Endothelial cell of umbilical vein (primary cell): ENCODE measurements at regions not wholly inside any gene's neighbourhood (a gene's known extent, or its start where the extent isn't known, plus 50 kb on each side); places are given as distances from the start of the nearest gene placed in this dataset.

Source experiments
- BruUV-seq: library from RNA; stranded (reverse); fragments of 400-500 nt; replicated peaks from 2 replicates; lab custom pipeline; 2021; lab: Mats Ljungman, UMichigan
- CTCF ChIA-PET: fragments of 300-600, 350-600 bp; sonication (Branson Sonifier 250); formaldehyde crosslinking; loops from one replicate; lab custom pipeline; 2021; ENCODE audit warnings: antibody characterized with exemption, inconsistent platforms; lab: Charles Lee
- POLR2A ChIA-PET: fragments of 300-600, 350-600 bp; sonication (Branson Sonifier 250); formaldehyde crosslinking; loops from one replicate; lab custom pipeline; 2021; ENCODE audit warnings: antibody characterized with exemption, inconsistent platforms; lab: Charles Lee
- DNase-seq: peaks from one replicate; pipeline ENCODE4 v3.0.0-alpha.2; 2011; ENCODE audit warnings: low read depth, low spot score
- FAIRE-seq: peaks from 2 replicates; lab custom pipeline; 2011; peaks lifted over from hg19 to GRCh38; lab: Jason Lieb, UNC
- H2AFZ ChIP-seq: 2 replicates; pipeline ENCODE4 v1.6.0; 2012; ENCODE audit warnings: low read depth, low read length, control low read depth, inconsistent platforms
- H3K27ac ChIP-seq: 2 replicates; pipeline ENCODE4 v1.5.1; 2011; ENCODE audit warnings: low read depth, mild to moderate bottlenecking, control low read depth, low read length, moderate library complexity; ENCODE audit not compliant: insufficient read depth
- H3K27me3 ChIP-seq, 2 experiments: 2 replicates each; pipeline versions ENCODE4 v1.6.0 to v1.6.1; 2011; ENCODE audit warnings: low read length in 2 of 2, mixed read lengths in 1 of 2; ENCODE audit not compliant: control insufficient read depth in 2 of 2, insufficient read depth in 2 of 2
- H3K36me3 ChIP-seq, 2 experiments: 2 replicates in 1 of 2; 3 replicates in 1 of 2; pipeline ENCODE4 v1.5.1; 2011; ENCODE audit warnings: low read length in 2 of 2, mild to moderate bottlenecking in 1 of 2, moderate library complexity in 1 of 2; ENCODE audit not compliant: control insufficient read depth in 2 of 2, insufficient read depth in 2 of 2; ENCODE audit errors: extremely low read depth in 1 of 2
- H3K4me1 ChIP-seq: 3 replicates; pipeline ENCODE4 v1.5.1; 2011; ENCODE audit warnings: mild to moderate bottlenecking, low read length; ENCODE audit not compliant: control insufficient read depth, insufficient read depth; ENCODE audit errors: extremely low read depth
- H3K4me2 ChIP-seq: 2 replicates; pipeline ENCODE4 v1.6.1; 2011; ENCODE audit warnings: low read length, control low read depth, mixed read lengths; ENCODE audit not compliant: insufficient read depth
- H3K4me3 ChIP-seq, 3 experiments: fragments of 200-600 bp in 1 of 3; sonication (generic), shearing (Covaris generic) in 1 of 3; replicated peaks in 1 of 3; 2 replicates each; pipeline ENCODE4 v1.5.1; 2011 to 2016; ENCODE audit warnings: control low read depth in 3 of 3, low read length in 3 of 3, mild to moderate bottlenecking in 2 of 3, inconsistent platforms in 1 of 3, low read depth in 1 of 3, moderate library complexity in 1 of 3; ENCODE audit not compliant: insufficient read depth in 1 of 3
- H3K79me2 ChIP-seq: 2 replicates; pipeline ENCODE4 v1.6.0; 2012; ENCODE audit warnings: low read length, inconsistent platforms; ENCODE audit not compliant: control insufficient read depth, insufficient read depth
- H3K9ac ChIP-seq: replicated peaks from 2 replicates; pipeline ENCODE3; 2011; ENCODE audit warnings: low read length, control low read depth; ENCODE audit not compliant: insufficient read depth; ENCODE audit errors: extremely low read depth
- H3K9me1 ChIP-seq: replicated peaks from 3 replicates; pipeline ENCODE4 v1.6.0; 2011; ENCODE audit warnings: mild to moderate bottlenecking, low read length; ENCODE audit not compliant: control insufficient read depth, insufficient read depth; ENCODE audit errors: extremely low read depth
- H3K9me3 ChIP-seq: replicated peaks from 2 replicates; pipeline ENCODE4 v1.5.1; 2012; ENCODE audit warnings: low read length, inconsistent platforms; ENCODE audit not compliant: control insufficient read depth, insufficient read depth
- H4K20me1 ChIP-seq: replicated peaks from 2 replicates; pipeline ENCODE3; 2011; ENCODE audit warnings: mild to moderate bottlenecking, low read length; ENCODE audit not compliant: control insufficient read depth, insufficient read depth; ENCODE audit errors: extremely low read depth
- CTCF ChIP-seq, 2 donors: IDR thresholded peaks; 1 replicate in 1 of 2; 2 replicates in 1 of 2; pipeline ENCODE4 v1.5.1; 2011; ENCODE audit warnings: low read length in 2 of 2, mild to moderate bottlenecking in 2 of 2, moderate library complexity in 2 of 2, control low read depth in 1 of 2, inconsistent platforms in 1 of 2, low read depth in 1 of 2; ENCODE audit not compliant: insufficient read depth in 1 of 2; ENCODE audit errors: extremely low read depth in 1 of 2
- EZH2 ChIP-seq: IDR thresholded peaks from 2 replicates; pipeline ENCODE4 v1.6.1; 2012; ENCODE audit warnings: borderline replicate concordance, low read depth, mild to moderate bottlenecking, moderate library complexity, low read length, inconsistent platforms; ENCODE audit not compliant: severe bottlenecking
- FOS ChIP-seq: IDR thresholded peaks from 2 replicates; pipeline ENCODE4 v1.6.1; 2011; ENCODE audit warnings: mild to moderate bottlenecking, low read length, moderate library complexity, borderline replicate concordance; ENCODE audit not compliant: insufficient read depth
- GATA2 ChIP-seq: IDR thresholded peaks from 2 replicates; pipeline ENCODE4 v1.7.0; 2011; ENCODE audit warnings: low read depth, mild to moderate bottlenecking, moderate library complexity, mixed read lengths, low read length; ENCODE audit not compliant: insufficient read length, insufficient read depth
- JUN ChIP-seq: IDR thresholded peaks from 2 replicates; pipeline ENCODE4 v1.6.1; 2011; ENCODE audit warnings: borderline replicate concordance, low read depth; ENCODE audit not compliant: insufficient read length, insufficient read depth
- MAX ChIP-seq: IDR thresholded peaks from 2 replicates; pipeline ENCODE4 v1.6.1; 2011; ENCODE audit not compliant: insufficient read depth, insufficient read length
- MYC ChIP-seq: IDR thresholded peaks from one replicate; pipeline ENCODE4 v1.6.1; 2011; ENCODE audit warnings: mild to moderate bottlenecking, low read depth, low read length
- POLR2A ChIP-seq: IDR thresholded peaks from 2 replicates; pipeline ENCODE4 v1.6.1; 2012; ENCODE audit warnings: low read depth, mild to moderate bottlenecking, control low read depth, low read length
- POLR2AphosphoS5 ChIP-seq: IDR thresholded peaks from 2 replicates; pipeline ENCODE4 v1.6.1; 2012; ENCODE audit warnings: low read depth, mild to moderate bottlenecking, control low read depth, low read length, moderate library complexity; ENCODE audit not compliant: insufficient read depth
- dilution Hi-C: fragments of 300-500 bp; cut with MboI; formaldehyde crosslinking; loops from one replicate; pipeline ENCODE4 v1.15.0; 2019; ENCODE audit warnings: low sequenced_read_pairs; ENCODE audit not compliant: extremely low pct_ligation_motif_present
- intact Hi-C: fragments of 100-400 bp; cut with micrococcal nuclease; formaldehyde crosslinking; loops from one replicate; pipeline ENCODE4 v1.10.0; 2022

GRCh38 chr1:218896202-218896601, 277.5 kb upstream of the LYPLAL1 start:
- no peak overlapping the region for H2AFZ ChIP-seq
- H3K9ac ChIP-seq = no peak overlapping the region
- H3K4me1 ChIP-seq = no peaks in the 10 kb centered on the region
- CTCF ChIA-PET = interaction anchor here (0.7 to 1.5 kb wide), 2 partner anchors 9 to 42 kb away, joined by 3 to 7 read pairs; no protein-coding TSS in a partner anchor
- H3K4me2 ChIP-seq = no peak overlapping the region
- BruUV-seq = no TSS peak
- H3K9me1 ChIP-seq = no peaks in the 10 kb centered on the region
- dilution Hi-C loops (no loop called here), intact Hi-C loops (no loop called here)
- H3K27me3 ChIP-seq = no peaks in the 10 kb centered on the region
- H3K79me2 ChIP-seq = no peaks in the 10 kb centered on the region
- TF ChIP-seq MAX (no peak), CTCF (IDR thresholded peaks at IDR 0.05; ENCODE audit: extremely low read depth in 1 of 2, insufficient read depth in 1 of 2, low read depth in 1 of 2, low read length in 2 of 2) (no peak), GATA2 (no peak), POLR2A (no peak), EZH2 (no peak), MYC (no peak), POLR2AphosphoS5 (no peak), FOS (no peak), JUN (no peak)
- H3K27ac ChIP-seq = no peak overlapping the region
- DNase-seq (no peak), FAIRE-seq (no peak)
- no peaks in the 10 kb centered on the region for H3K36me3 ChIP-seq
- H4K20me1 ChIP-seq = no peaks in the 10 kb centered on the region
- H3K4me3 ChIP-seq = no peak overlapping the region
- H3K9me3 ChIP-seq = no peaks in the 10 kb centered on the region
- POLR2A ChIA-PET = interaction anchor here (0.6 kb wide), 1 partner anchor 852 kb away, joined by 3 read pairs; no protein-coding TSS in a partner anchor
